ENCODE measurements at regions not wholly inside any gene's neighbourhood (a gene's known extent, or its start where the extent isn't known, plus 50 kb on each side); places are given as distances from the start of the nearest gene placed in this dataset.

- Mint-ChIP-seq H3K9me3 (no peaks in the 10 kb centered on the region), H3K27me3 (peaks cover 14% of the 10 kb centered on the region), H3K27ac (no peak overlapping the region), H3K4me1 (ENCODE audit: low read depth) (no peaks in the 10 kb centered on the region), H3K36me3 (ENCODE audit: low read depth) (no peaks in the 10 kb centered on the region), H3K4me3 (no peak overlapping the region)
- no peak for TF ChIP-seq CTCF (IDR thresholded peaks at IDR 0.05)
- DNase-seq (no peak), ATAC-seq (no peak)
- intact Hi-C loops (cut with micrococcal nuclease) = no loop called here
- ChIA-PET CTCF (no interaction called here), POLR2A (no interaction called here)
Observed at GRCh38 chr2:156175946-156176345, 156.6 kb downstream of the NR4A2 start.

- H3K36me3 Mint-ChIP-seq (ENCODE audit: low read depth) = no peaks in the 10 kb centered on the region
- ChIA-PET POLR2A (no interaction called here), CTCF (no interaction called here)
- TF ChIP-seq CTCF (IDR thresholded peaks at IDR 0.05) = no peak
- no peaks in the 10 kb centered on the region for H3K9me3 Mint-ChIP-seq
- intact Hi-C loops (cut with micrococcal nuclease) = no loop called here
- ATAC-seq = no peak
- DNase-seq = no peak
- H3K27me3 Mint-ChIP-seq = peaks cover 15% of the 10 kb centered on the region
- no peak overlapping the region for H3K4me3 Mint-ChIP-seq
- no peak overlapping the region for H3K27ac Mint-ChIP-seq
- H3K4me1 Mint-ChIP-seq (ENCODE audit: low read depth) = no peaks in the 10 kb centered on the region
Observed at GRCh38 chr2:156170929-156171328, 161.6 kb downstream of the NR4A2 start.

GRCh38 chr2:156165742-156166141, 166.8 kb downstream of the NR4A2 start:
- ATAC-seq (no peak), DNase-seq (no peak)
- POLR2A ChIA-PET = no interaction called here
- H3K9me3 Mint-ChIP-seq = no peaks in the 10 kb centered on the region
- no peak overlapping the region for H3K4me3 Mint-ChIP-seq
- intact Hi-C loops (cut with micrococcal nuclease) = no loop called here
- no peaks in the 10 kb centered on the region for H3K4me1 Mint-ChIP-seq (ENCODE audit: low read depth)
- TF ChIP-seq CTCF (IDR thresholded peaks at IDR 0.05) = no peak
- CTCF ChIA-PET = no interaction called here
- H3K36me3 Mint-ChIP-seq (ENCODE audit: low read depth) = no peaks in the 10 kb centered on the region
- H3K27ac Mint-ChIP-seq = no peak overlapping the region
- H3K27me3 Mint-ChIP-seq = peaks cover 18% of the 10 kb centered on the region

GRCh38 chr2:156164091-156164720, 168.3 kb downstream of the NR4A2 start:
- POLR2A ChIA-PET = interaction anchor here (0.7 kb wide), 1 partner anchor 420 kb away, joined by 4 read pairs; no protein-coding TSS in a partner anchor
- no peak overlapping the region for H3K4me3 Mint-ChIP-seq
- DNase-seq (no peak), ATAC-seq (no peak)
- intact Hi-C loops (cut with micrococcal nuclease) = no loop called here
- H3K9me3 Mint-ChIP-seq = no peaks in the 10 kb centered on the region
- H3K4me1 Mint-ChIP-seq (ENCODE audit: low read depth) = no peaks in the 10 kb centered on the region
- CTCF ChIA-PET = no interaction called here
- peaks cover 16% of the 10 kb centered on the region for H3K27me3 Mint-ChIP-seq
- H3K36me3 Mint-ChIP-seq (ENCODE audit: low read depth) = no peaks in the 10 kb centered on the region
- TF ChIP-seq CTCF (IDR thresholded peaks at IDR 0.05) = no peak
- no peak overlapping the region for H3K27ac Mint-ChIP-seq

- ATAC-seq = no peak
- intact Hi-C loops (cut with micrococcal nuclease) = no loop called here
- Mint-ChIP-seq H3K27me3 (peaks cover 10% of the 10 kb centered on the region), H3K36me3 (ENCODE audit: low read depth) (no peaks in the 10 kb centered on the region), H3K9me3 (no peaks in the 10 kb centered on the region), H3K4me1 (ENCODE audit: low read depth) (no peaks in the 10 kb centered on the region), H3K27ac (no peak overlapping the region), H3K4me3 (no peak overlapping the region)
- TF ChIP-seq CTCF (IDR thresholded peaks at IDR 0.05) = no peak
- no peak for DNase-seq
- ChIA-PET POLR2A (no interaction called here), CTCF (interaction anchor here (1.1 kb wide), 1 partner anchor 10 kb away, joined by 3 read pairs; no protein-coding TSS in a partner anchor)
Observed at GRCh38 chr2:156158808-156159207, 173.7 kb downstream of the NR4A2 start.
